ENCODE measurements at regions not wholly inside any gene's neighbourhood (a gene's known extent, or its start where the extent isn't known, plus 50 kb on each side); places are given as distances from the start of the nearest gene placed in this dataset.

- TF ChIP-seq CTCF (conservative IDR thresholded peaks at IDR 0.05; ENCODE audit: low read depth, low read length) (no peak), EZH2phosphoT487 (IDR thresholded peaks at IDR 0.05; ENCODE audit: borderline replicate concordance, low read length) (no peak), EZH2 (IDR thresholded peaks at IDR 0.05; ENCODE audit: low read length, unreplicated experiment) (no peak)
Measured at GRCh38 chr12:42759622-42760273, 170.2 kb upstream of the PRICKLE1 start.

Data from PC-3 (cell line).